GM12878 (cell line): ENCODE measurements at regions not wholly inside any gene's neighbourhood (a gene's known extent, or its start where the extent isn't known, plus 50 kb on each side); places are given as distances from the start of the nearest gene placed in this dataset.

Source experiments
- ATAC-seq: fragments of 200-7000 bp; cut with Tn5 transposase; 3 replicates; pipeline ENCODE4 v1.9.1; 2020; ENCODE audit warnings: mild to moderate bottlenecking, moderate library complexity
- BruUV-seq: library from RNA; stranded (reverse); fragments of 400-500 nt; replicated peaks from 2 replicates; lab custom pipeline; 2021; lab: Mats Ljungman, UMichigan
- CTCF ChIA-PET: fragments of 300-600 bp; sonication (Branson Sonifier 250); formaldehyde crosslinking; extraction: SDS; loops from one replicate; lab custom pipeline; 2021; ENCODE audit warnings: inconsistent platforms; lab: Yijun Ruan, JAX
- POLR2A ChIA-PET: fragments of 350-600 bp; formaldehyde crosslinking; extraction: SDS; loops from one replicate; lab custom pipeline; 2021; ENCODE audit warnings: inconsistent platforms; lab: Charles Lee
- RAD21 ChIA-PET: fragments of 300-600 bp; sonication (Branson Sonifier 250); formaldehyde crosslinking; loops from one replicate; lab custom pipeline; 2023; ENCODE audit warnings: antibody characterized with exemption; ENCODE audit not compliant: unreplicated experiment; lab: Charles Lee
- SMC1A ChIA-PET: fragments of 300-600 bp; sonication (Branson Sonifier 250); formaldehyde crosslinking; loops from one replicate; lab custom pipeline; 2023; ENCODE audit not compliant: unreplicated experiment, uncharacterized antibody; lab: Charles Lee
- DNase-seq: peaks from one replicate; pipeline ENCODE4 v3.0.0-alpha.2; 2011; ENCODE audit warnings: low read depth, low spot score
- FAIRE-seq: peaks from 3 replicates; lab custom pipeline; 2011; peaks lifted over from hg19 to GRCh38; lab: Jason Lieb, UNC
- H2AFZ ChIP-seq: 2 replicates; pipeline ENCODE4 v1.6.0; 2011; ENCODE audit warnings: low read depth, low read length, control low read depth; ENCODE audit not compliant: control insufficient read depth
- H3K27ac ChIP-seq: 2 replicates; pipeline ENCODE4 v1.5.1; 2011; ENCODE audit warnings: control low read depth; ENCODE audit not compliant: control insufficient read depth, insufficient read depth
- H3K27me3 ChIP-seq, 2 experiments: replicated peaks in 1 of 2; 2 replicates each; pipeline versions ENCODE4 v1.6.0 to v1.6.1; 2011; ENCODE audit warnings: low read length in 1 of 2; ENCODE audit not compliant: control insufficient read depth in 2 of 2, insufficient read depth in 2 of 2
- H3K36me3 ChIP-seq, 2 experiments: 2 replicates each; pipeline ENCODE4 v1.5.1; 2011; ENCODE audit warnings: low read length in 1 of 2; ENCODE audit not compliant: control insufficient read depth in 2 of 2, insufficient read depth in 2 of 2
- H3K4me1 ChIP-seq: 2 replicates; pipeline ENCODE4 v1.6.1; 2011; ENCODE audit warnings: mild to moderate bottlenecking, low read length, moderate library complexity, mixed read lengths; ENCODE audit not compliant: control insufficient read depth, insufficient read depth
- H3K4me2 ChIP-seq: 2 replicates; pipeline ENCODE4 v1.6.0; 2011; ENCODE audit warnings: control low read depth; ENCODE audit not compliant: control insufficient read depth, insufficient read depth
- H3K4me3 ChIP-seq: fragments of 200-600 bp; sonication (generic); 2 replicates; pipeline ENCODE4 v1.5.1; 2016
- H3K79me2 ChIP-seq: 2 replicates; pipeline ENCODE4 v1.6.0; 2011; ENCODE audit warnings: low read length; ENCODE audit not compliant: control insufficient read depth, insufficient read depth
- H3K9ac ChIP-seq: 2 replicates; pipeline ENCODE4 v1.8.0; 2011; ENCODE audit warnings: low read length, control low read depth, mixed read lengths; ENCODE audit not compliant: control insufficient read depth, insufficient read depth
- H3K9me3 ChIP-seq: replicated peaks from 3 replicates; pipeline ENCODE4 v1.5.1; 2011; ENCODE audit warnings: mild to moderate bottlenecking, low read length; ENCODE audit not compliant: control insufficient read depth, insufficient read depth
- H4K20me1 ChIP-seq: 2 replicates; pipeline ENCODE4 v1.6.0; 2011; ENCODE audit not compliant: control insufficient read depth, insufficient read depth
- CREM ChIP-seq: IDR thresholded peaks from 2 replicates; pipeline ENCODE4 v1.6.1; 2014; ENCODE audit warnings: antibody characterized with exemption, low read depth
- NR2C2 ChIP-seq: IDR thresholded peaks from 2 replicates; pipeline ENCODE4 v1.6.1; 2011; ENCODE audit warnings: borderline replicate concordance, low read depth; ENCODE audit not compliant: control insufficient read depth, insufficient read length
- RAD21 ChIP-seq: IDR thresholded peaks from 2 replicates; pipeline ENCODE4 v1.6.1; 2011; ENCODE audit warnings: mild to moderate bottlenecking, low read depth, low read length, moderate library complexity; ENCODE audit not compliant: insufficient read depth
- TBL1XR1 ChIP-seq: IDR thresholded peaks from 2 replicates; pipeline ENCODE4 v1.6.1; 2012; ENCODE audit warnings: low read depth, low read length, improper control_type of control experiment
- ZBTB40 ChIP-seq: fragments of 450-650 bp; IDR thresholded peaks from 2 replicates; pipeline ENCODE4 v1.6.1; 2016; ENCODE audit warnings: mild to moderate bottlenecking, moderate library complexity, borderline replicate concordance
- ZZZ3 ChIP-seq: IDR thresholded peaks from 2 replicates; pipeline ENCODE4 v1.6.1; 2011; ENCODE audit warnings: low read depth; ENCODE audit not compliant: control insufficient read depth, insufficient read length
- WGBS: methylation state at CpG from one replicate; pipeline ENCODE4 v1.1.6; 2016; ENCODE audit warnings: low lambda C conversion rate; ENCODE audit not compliant: insufficient replicate concordance, insufficient coverage; ENCODE audit errors: missing lambda C conversion rate; 5-methylcytosine and 5-hydroxymethylcytosine counted together
- in situ Hi-C: fragments of 300-500 bp; cut with MboI; formaldehyde crosslinking; loops from 9 replicates; pipeline ENCODE4 v1.14.3; 2018; ENCODE audit warnings: mixed read lengths
- intact Hi-C: fragments of 100-400 bp; cut with micrococcal nuclease; formaldehyde crosslinking; loops from one replicate; pipeline ENCODE4 v1.14.2; 2022; ENCODE audit not compliant: unreplicated experiment
- TF ChIP-seq, protein P1 (sequence below): fragments of 450-650 bp; IDR thresholded peaks from 2 replicates; pipeline ENCODE4 v1.6.1; 2017; ENCODE audit warnings: mild to moderate bottlenecking

DNA sequence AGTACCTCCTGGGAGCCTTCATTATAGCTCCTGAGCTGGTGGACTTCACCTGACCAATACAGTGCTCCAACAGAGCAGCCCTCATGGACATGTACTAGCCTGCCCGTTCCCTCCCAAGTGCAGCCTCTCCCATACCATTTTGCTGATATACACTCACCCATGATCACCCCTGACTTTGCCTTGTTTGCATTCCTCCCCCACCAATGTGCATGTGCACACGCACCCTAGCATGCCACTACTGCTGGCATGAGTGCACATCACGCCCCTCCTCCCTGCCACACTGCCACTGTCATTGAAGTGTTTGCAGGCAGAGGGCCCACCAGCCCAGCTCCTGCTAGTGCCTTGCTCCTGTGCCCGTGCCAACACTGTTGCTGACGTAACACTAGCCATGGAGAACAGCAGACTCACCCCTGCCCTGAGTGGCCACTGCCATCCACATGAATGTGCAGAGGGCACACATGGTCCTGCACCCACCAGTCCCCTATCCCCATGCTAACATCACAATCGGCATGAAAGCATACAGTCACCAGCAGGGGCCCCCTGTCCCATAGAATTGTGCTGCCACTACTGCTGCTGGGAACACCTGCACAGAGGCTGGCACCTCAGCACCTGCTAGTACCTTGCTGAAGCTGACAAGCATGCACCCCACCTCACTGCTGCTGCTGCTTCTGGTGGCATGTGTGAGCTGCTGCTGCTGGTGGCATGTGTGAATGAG is 110.3 kb downstream of the SINHCAF start (continued):
- no peak for TF ChIP-seq ZBTB40

DNA sequence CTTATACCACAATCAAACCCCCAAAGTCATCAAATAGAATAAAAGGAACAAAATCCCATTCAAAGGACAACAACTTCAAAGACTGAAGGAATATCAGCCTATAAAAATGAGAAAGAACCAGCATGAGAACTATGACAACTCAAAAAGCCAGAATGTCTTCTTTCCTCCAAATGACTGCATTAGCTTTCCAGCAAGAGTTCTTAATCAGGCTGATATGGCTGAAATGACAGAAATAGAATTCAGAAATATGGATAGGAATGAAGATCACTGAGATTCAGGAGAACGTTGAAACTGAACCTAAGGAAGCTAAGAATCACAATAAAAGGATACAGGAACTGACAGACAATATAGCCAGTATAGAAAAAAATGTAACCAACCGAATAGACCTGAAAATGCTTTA is 109.5 kb downstream of the SINHCAF start:
- Histone ChIP-seq H3K27me3 (no peaks in the 10 kb centered on the region; a peak in 2 of 4 replicates), H3K9ac (no peak overlapping the region), H3K79me2 (no peaks in the 10 kb centered on the region), H3K4me1 (no peaks in the 10 kb centered on the region), H2AFZ (no peak overlapping the region), H3K27ac (no peak overlapping the region), H3K4me2 (no peak overlapping the region), H4K20me1 (no peaks in the 10 kb centered on the region), H3K36me3 (no peaks in the 10 kb centered on the region), H3K9me3 (no peaks in the 10 kb centered on the region), H3K4me3 (no peak overlapping the region)
- WGBS = 43% methylated on average over 2 of the region's 2 CpGs
- FAIRE-seq (no peak), DNase-seq (no peak), ATAC-seq (no peak)
- SMC1A ChIA-PET = interaction anchor here (1.2 kb wide), 1 partner anchor 10 kb away, joined by 3 read pairs; no protein-coding TSS in a partner anchor
- CTCF ChIA-PET = interaction anchor here (0.8 to 0.9 kb wide), 2 partner anchors 21 to 55 kb away, joined by 3 read pairs; no protein-coding TSS in a partner anchor
- intact Hi-C loops (no loop called here), in situ Hi-C loops (no loop called here)
- POLR2A ChIA-PET = no interaction called here
- no TSS peak for BruUV-seq
- RAD21 ChIA-PET = no interaction called here
- TF ChIP-seq NR2C2 (no peak), ZBTB40 (no peak), ZZZ3 (no peak), RAD21 (no peak), CREM (no peak), TBL1XR1 (no peak)
- TF ChIP-seq, protein P1, sequence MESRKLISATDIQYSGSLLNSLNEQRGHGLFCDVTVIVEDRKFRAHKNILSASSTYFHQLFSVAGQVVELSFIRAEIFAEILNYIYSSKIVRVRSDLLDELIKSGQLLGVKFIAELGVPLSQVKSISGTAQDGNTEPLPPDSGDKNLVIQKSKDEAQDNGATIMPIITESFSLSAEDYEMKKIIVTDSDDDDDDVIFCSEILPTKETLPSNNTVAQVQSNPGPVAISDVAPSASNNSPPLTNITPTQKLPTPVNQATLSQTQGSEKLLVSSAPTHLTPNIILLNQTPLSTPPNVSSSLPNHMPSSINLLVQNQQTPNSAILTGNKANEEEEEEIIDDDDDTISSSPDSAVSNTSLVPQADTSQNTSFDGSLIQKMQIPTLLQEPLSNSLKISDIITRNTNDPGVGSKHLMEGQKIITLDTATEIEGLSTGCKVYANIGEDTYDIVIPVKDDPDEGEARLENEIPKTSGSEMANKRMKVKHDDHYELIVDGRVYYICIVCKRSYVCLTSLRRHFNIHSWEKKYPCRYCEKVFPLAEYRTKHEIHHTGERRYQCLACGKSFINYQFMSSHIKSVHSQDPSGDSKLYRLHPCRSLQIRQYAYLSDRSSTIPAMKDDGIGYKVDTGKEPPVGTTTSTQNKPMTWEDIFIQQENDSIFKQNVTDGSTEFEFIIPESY = no peak
